ENCODE measurements at regions not wholly inside any gene's neighbourhood (a gene's known extent, or its start where the extent isn't known, plus 50 kb on each side); places are given as distances from the start of the nearest gene placed in this dataset.

GRCh38 chr4:56746639-56747038 lies 65.5 kb upstream of the HOPX start:
- no peak overlapping the region for H2BK15ac ChIP-seq (ENCODE audit: low read depth, low read length)
- no peaks in the 10 kb centered on the region for H3K36me3 ChIP-seq (ENCODE audit: control insufficient read depth, insufficient read depth, low read length)
- no peak overlapping the region for H2BK20ac ChIP-seq (ENCODE audit: low read depth, low read length)
- no peak overlapping the region for H2BK5ac ChIP-seq (ENCODE audit: low read depth, low read length, poor library complexity, severe bottlenecking)
- H3K18ac ChIP-seq (ENCODE audit: low read depth, low read length), result no peak overlapping the region
- no peak overlapping the region for H2AK5ac ChIP-seq (ENCODE audit: low read depth, low read length)
- intact Hi-C loops (cut with micrococcal nuclease), result no loop called here
- no peak for TF ChIP-seq SMC3 (IDR thresholded peaks at IDR 0.05; ENCODE audit: low read depth, low read length)
- TF ChIP-seq RCOR1 (IDR thresholded peaks at IDR 0.05; ENCODE audit: insufficient replicate concordance, low read length), result no peak
- no peaks in the 10 kb centered on the region for H3K79me1 ChIP-seq (ENCODE audit: low read depth in 1 of 2, low read length in 2 of 2)
- no peaks in the 10 kb centered on the region for H3K9me1 ChIP-seq (ENCODE audit: insufficient read depth, low read length)
- WGBS, 2 experiments (ENCODE audit: extremely low coverage in 2 of 2, insufficient read length in 1 of 2), result no CpG with 5 or more reads among the region's 5 CpGs
- H4K91ac ChIP-seq (ENCODE audit: insufficient read depth, low read depth, low read length), result no peak overlapping the region
- no peak overlapping the region for H3K4me3 ChIP-seq (ENCODE audit: insufficient read depth, low read depth, low read length)
- H4K5ac ChIP-seq (ENCODE audit: low read depth, low read length), result no peak overlapping the region
- no peak overlapping the region for H4K8ac ChIP-seq (ENCODE audit: low read depth in 2 of 2, low read length in 2 of 2)
- H3K23ac ChIP-seq (ENCODE audit: low read depth, low read length), result no peak overlapping the region
- H3K14ac ChIP-seq (replicated peaks; ENCODE audit: low read depth, low read length), result no peak overlapping the region
- no peak overlapping the region for H3K4ac ChIP-seq (ENCODE audit: low read depth, low read length)
- no peaks in the 10 kb centered on the region for H4K20me1 ChIP-seq (ENCODE audit: insufficient read depth, low read length)
- no peak overlapping the region for H2AFZ ChIP-seq (replicated peaks; ENCODE audit: low read length, poor library complexity)
- H2BK120ac ChIP-seq (ENCODE audit: low read depth, low read length), result no peak overlapping the region
- DNase-seq (no peak), ATAC-seq (ENCODE audit: low read depth) (no peak)
- no peaks in the 10 kb centered on the region; the same call in 1 of the 2 replicates for H3K9me3 ChIP-seq (ENCODE audit: control insufficient read depth, insufficient read depth, low read length)
- POLR2A ChIA-PET (ENCODE audit: unreplicated experiment), result no interaction called here
- H2AK9ac ChIP-seq (replicated peaks; ENCODE audit: low read depth, low read length, poor library complexity), result no peak overlapping the region
- in situ Hi-C loops (cut with MboI; ENCODE audit: low sequenced_read_pairs), result no loop called here
- CTCF ChIA-PET, result no interaction called here
- dilution Hi-C loops (cut with HindIII; ENCODE audit: low sequenced_read_pairs, unreplicated experiment), result no loop called here
- H3K27ac ChIP-seq (ENCODE audit: insufficient read depth, low read length), result no peak overlapping the region
- peaks cover 2% of the 10 kb centered on the region; the same call in 1 of the 2 replicates for H3K27me3 ChIP-seq (ENCODE audit: control insufficient read depth, insufficient read depth, low read length)
- no peak overlapping the region for H3K56ac ChIP-seq (ENCODE audit: extremely low read depth, insufficient read depth, low read length)
- no peak overlapping the region for H3K4me2 ChIP-seq (ENCODE audit: low read depth, low read length)
- H3K4me1 ChIP-seq (ENCODE audit: control insufficient read depth, insufficient read depth, low read length), result peaks cover 3% of the 10 kb centered on the region; the same call in 1 of the 2 replicates
- BruUV-seq (replicated peaks), result no TSS peak
- H3K9ac ChIP-seq (ENCODE audit: low read depth, low read length), result no peak overlapping the region

Data from IMR-90 (cell line).